AG09309 (cell line): ENCODE measurements at regions not wholly inside any gene's neighbourhood (a gene's known extent, or its start where the extent isn't known, plus 50 kb on each side); places are given as distances from the start of the nearest gene placed in this dataset.

Experiments used
- DNase-seq: peaks from one replicate; pipeline ENCODE4 v3.0.0-alpha.2; 2010; ENCODE audit warnings: low read depth
- H3K4me3 ChIP-seq: 2 replicates; pipeline ENCODE4 v1.5.1; 2011; ENCODE audit warnings: mild to moderate bottlenecking, low read depth, low read length, moderate library complexity; ENCODE audit not compliant: control insufficient read depth
- CTCF ChIP-seq: IDR thresholded peaks from 2 replicates; pipeline ENCODE4 v1.5.1; 2011; ENCODE audit warnings: mild to moderate bottlenecking, low read depth, low read length, inconsistent platforms; ENCODE audit not compliant: insufficient read depth, control insufficient read depth; ENCODE audit errors: missing control alignments

DNA sequence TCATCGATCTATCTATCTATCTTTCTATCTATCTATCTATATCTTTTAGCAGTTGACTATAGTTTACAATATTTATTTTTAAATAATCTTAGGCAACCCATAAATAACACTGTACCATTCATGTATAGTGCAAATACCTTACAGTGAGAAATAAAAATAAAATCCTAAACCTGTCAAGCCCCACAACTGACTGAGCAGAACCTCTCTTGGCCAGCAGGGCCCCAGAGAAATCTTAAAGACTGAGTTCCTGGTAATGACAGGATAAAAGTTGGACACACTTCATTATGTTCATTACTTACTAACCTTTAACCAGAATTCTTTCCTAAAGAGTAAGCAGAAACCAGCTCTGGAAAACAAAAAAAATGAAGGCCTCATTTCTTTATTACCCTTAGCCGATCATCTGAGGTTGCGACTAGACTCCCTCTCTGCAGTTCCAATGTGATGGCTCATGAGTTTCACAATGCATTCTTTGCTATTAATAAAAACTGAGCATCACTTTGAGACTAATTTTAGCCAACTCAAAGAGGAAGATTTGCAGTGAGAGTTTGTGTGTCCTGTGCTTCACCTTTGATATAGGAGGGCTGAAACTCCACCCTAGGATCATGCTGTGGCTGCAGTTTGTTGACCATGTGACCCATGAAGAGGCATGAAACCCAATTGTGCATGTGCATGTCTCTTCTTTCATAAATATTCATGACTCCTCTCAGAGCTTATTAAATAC, 1072.0 kb downstream of the NSUN3 start:
- DNase-seq = no peak
- H3K4me3 ChIP-seq = no peak overlapping the region
- TF ChIP-seq CTCF = no peak

GRCh38 chr3:95148107-95148506, 1085.2 kb downstream of the NSUN3 start:
- no peak for TF ChIP-seq CTCF
- H3K4me3 ChIP-seq = no peak overlapping the region
- DNase-seq = no peak

DNA sequence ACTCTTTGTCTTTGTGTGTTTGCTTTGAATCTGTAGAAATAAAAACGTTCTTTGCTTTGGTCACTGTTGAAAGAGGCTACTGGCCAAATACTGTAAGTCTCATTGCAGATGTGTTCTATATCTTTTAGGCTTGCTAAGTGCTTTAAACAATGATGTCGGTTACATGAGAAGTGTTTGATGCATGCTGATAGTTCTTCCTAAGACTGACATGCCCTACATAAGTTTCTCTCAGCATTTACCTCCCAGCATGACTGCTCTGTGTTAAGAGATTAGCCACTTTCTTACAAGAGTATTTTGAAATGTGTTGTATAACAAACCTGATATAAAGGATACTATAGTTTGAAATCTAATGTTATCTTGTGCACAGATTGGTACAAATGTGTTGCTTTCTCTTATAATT, 1088.7 kb downstream of the NSUN3 start:
- no peak overlapping the region for H3K4me3 ChIP-seq
- no peak for DNase-seq
- TF ChIP-seq CTCF = no peak

DNA sequence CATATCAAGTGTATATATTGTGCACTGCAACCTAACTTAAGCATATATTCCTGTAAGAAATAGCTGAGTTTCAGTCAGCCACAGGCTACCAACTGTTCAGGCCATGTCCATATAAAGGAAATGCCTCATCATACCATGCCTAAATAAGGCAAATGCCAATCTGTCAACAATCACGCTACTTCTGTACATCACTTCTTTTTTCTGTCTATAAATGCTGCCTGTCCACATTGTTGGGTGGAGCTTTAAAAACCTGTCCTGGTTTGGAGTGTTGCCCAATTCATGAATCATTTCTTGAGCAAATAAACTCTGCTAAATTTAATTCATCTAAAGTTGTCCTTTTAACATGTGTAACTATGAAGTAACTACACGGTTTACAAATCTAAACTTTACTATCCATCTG, 1091.9 kb downstream of the NSUN3 start:
- H3K4me3 ChIP-seq = no peak overlapping the region
- DNase-seq = no peak
- TF ChIP-seq CTCF = no peak

- no peak for DNase-seq
- TF ChIP-seq CTCF = no peak
- no peak overlapping the region for H3K4me3 ChIP-seq
Measured at GRCh38 chr3:95162794-95163193, 1099.9 kb downstream of the NSUN3 start.

DNA sequence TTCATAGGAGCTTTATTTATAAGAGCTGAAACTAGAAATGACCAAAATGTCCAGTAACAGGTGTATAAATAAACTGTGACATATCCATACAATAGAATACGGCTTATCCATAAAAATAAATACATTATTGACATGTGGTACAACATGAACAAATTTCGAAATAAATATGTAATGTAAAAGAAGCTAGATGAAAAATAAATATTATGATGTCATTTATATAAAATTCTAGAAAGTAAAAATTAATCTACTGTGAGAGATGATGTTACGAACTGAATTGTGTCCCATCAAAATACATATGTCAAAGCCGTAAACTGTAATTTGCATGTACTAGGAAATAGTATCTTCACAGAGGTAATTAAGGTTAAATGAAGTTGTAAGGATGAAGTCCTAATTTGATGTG, 1104.9 kb downstream of the NSUN3 start:
- TF ChIP-seq CTCF = no peak
- H3K4me3 ChIP-seq = no peak overlapping the region
- no peak for DNase-seq
